Muscle of arm (tissue), 1 donor: ENCODE measurements at regions not wholly inside any gene's neighbourhood (a gene's known extent, or its start where the extent isn't known, plus 50 kb on each side); places are given as distances from the start of the nearest gene placed in this dataset.
"Not testable (repeated sequence)": the region's sequence is repeated elsewhere in the genome, so short reads cannot be mapped to it uniquely, and the experiment has no call there.

Experiments
- DNase-seq: peaks from one replicate; pipeline ENCODE4 v3.0.0-alpha.2; 2013

- DNase-seq = no peak
These were observed 305.0 kb downstream of the TYW1 start for GRCh38 chr7:67301667-67302066.

- peak; percentile 99 for DNase-seq
These were observed 305.7 kb downstream of the TYW1 start for GRCh38 chr7:67302113-67303039.

DNA sequence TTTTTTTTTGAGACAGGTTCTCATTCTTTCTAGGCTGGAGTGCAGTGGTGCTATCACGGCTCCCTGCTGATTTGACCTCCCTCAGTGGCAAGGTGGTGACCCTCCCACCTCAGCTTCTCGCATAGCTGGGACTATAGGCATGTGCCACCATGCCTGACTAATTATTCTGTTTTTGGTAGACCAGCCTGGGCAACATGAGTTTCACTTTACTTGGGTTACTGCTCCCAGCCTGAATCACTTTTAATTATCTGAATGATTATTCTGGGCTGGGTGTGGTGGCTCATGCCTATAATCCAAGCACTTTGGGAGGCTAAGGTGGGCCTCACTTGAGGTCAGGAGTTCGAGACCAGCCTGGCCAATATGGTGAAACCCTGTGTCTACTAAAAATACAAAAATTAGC lies 308.2 kb downstream of the TYW1 start:
- DNase-seq = not testable (repeated sequence)

DNA sequence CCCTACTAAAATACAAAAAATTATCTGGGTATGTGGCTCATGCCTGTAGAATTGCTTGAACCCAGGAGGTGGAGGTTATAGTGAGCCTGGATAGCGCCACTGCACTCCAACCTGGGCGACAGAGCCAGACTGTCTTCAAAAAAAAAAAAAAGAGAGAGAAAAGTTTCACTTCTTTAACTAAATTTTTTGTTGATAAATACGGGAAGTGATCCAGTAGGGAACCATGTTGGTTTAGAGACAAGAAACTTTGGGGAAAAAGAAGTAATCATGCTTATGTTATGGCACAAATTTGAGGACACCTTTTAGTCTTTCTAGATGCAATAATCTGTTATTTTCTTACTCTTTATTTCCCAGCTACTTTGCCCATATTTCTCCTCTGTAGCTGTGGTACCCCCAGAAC lies 309.7 kb downstream of the TYW1 start:
- DNase-seq = no peak

GRCh38 chr7:67309764-67310549 lies 313.3 kb downstream of the TYW1 start:
- no peak for DNase-seq

DNA sequence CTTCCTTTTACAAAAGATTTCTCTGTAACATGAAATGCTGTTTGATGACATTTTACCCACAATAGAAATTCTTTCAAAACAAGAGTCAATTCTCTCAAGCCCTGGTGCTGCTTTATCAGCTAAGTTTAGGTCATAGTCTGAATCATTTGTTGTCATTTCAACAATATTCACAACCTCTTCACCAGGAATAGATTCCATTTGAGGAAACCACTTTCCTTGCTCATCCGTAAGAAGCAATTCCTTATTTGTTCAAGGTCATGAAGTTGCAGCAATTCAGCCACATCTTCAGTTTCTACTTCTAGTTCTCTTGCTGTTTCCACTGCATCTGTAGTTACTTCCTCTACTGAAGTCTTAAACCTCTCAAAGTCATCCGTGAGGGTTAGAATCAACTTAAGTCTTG lies 315.3 kb downstream of the TYW1 start:
- no peak for DNase-seq

GRCh38 chr7:67313213-67313612 lies 316.6 kb downstream of the TYW1 start:
- DNase-seq = no peak

DNA sequence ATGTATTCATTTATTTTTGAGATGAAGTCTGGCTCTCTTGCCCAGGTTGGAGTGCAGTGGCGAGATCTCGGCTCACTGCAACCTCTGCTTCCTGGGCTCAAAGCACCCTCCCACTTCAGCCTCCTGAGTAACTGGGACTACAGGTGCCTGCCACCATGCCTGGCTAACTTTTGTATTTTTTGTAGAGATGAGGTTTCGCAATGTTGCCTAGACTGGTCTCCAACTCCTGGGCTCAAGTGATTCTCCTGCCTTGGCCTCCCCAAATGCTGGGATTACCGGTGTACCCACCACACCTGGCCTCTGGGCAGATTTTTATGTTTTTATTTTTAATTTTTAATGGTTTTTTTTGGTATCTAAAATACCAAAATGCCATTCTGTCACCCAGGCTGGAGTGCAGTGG lies 320.3 kb downstream of the TYW1 start:
- not testable (repeated sequence) for DNase-seq

- DNase-seq = not testable (repeated sequence)
These were observed 331.6 kb downstream of the TYW1 start for GRCh38 chr7:67328257-67328656.

- DNase-seq = not testable (repeated sequence)
These were observed 338.5 kb downstream of the TYW1 start for GRCh38 chr7:67335165-67335564.

DNA sequence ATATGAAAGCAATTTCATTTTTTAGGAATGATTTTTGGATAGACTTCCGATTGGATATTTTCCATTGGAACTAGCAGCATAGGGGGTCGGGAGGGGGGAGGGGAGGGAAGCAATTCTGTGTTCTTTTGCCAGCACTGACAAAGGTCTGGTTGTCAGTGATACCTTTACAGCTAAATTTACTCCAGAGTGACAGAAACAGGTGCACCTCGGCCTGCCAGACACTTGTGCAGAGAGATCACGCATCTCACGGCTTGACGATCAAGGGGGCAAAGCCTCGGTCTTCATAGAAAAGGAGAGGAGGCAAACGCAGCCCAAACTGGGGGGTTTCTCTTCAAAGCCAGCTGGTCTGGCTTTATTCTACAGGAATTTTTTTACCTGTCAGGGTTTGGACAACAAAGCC lies 339.0 kb downstream of the TYW1 start:
- not testable (repeated sequence) for DNase-seq

DNA sequence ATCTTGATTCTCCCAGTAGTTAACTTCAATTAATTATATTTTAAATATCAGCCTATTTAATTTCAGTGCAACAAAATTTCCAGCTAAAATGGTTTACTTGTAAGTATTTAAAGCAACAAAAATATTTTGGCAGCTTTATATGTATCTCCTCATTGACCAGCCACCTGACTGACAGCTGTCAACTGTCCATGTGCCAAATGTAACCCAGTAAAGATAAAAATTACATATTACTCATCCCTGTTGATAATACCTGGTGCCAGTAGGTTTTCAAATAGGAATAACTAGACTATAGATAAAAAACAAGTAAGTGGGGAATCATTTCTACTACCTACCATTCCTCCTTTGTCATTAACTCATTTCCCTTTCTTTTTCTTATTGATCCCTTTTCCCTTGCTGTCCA lies 341.9 kb downstream of the TYW1 start:
- not testable (repeated sequence) for DNase-seq

DNA sequence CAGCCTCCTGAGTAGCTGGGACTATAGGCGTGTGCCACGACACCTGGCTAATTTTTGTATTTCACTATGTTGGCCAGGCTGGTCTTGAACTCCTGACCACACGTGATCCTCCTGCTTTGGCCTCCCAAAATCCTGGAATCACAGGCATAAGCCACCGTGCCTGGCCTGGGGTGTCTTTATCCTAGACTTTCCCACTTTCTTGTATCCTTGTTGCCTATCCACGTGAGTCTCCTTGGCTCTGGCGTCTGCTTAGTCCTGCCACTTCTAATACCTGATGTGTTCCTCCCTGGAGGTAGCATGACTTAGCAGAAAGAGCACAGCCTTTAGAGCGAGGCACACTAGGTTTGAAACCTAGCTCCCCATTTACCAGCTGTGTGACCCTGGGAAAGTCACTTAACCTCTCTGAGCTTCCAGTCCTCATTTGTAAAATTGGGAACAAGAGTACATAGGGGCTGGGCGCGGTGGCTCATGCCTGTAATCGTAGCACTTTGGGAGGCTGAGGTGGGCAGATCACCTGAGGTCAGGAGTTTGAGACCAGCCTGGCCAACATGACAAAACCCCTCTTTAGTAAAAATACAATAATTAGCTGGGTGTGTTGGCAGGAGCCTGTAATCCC lies 344.6 kb downstream of the TYW1 start:
- DNase-seq = no peak

DNA sequence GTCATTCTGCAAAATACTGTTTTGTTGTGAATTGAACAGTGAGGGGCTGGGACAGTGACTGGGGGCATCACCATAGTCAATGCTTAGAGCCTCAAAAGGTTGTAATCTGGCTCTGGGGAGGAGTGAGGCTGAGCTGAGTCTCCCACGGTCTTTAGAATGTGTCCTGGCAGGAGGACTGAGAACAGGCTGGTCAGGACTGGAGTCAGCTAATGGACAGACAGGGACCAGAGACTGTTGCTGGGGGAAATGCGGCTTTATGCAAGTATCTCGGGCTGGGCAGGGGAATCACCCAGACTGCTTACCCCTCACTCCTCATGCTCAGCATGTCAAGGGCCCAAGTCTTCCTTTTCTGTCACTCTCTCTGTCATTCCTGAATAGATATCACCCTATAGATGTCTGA lies 346.5 kb downstream of the TYW1 start:
- no peak for DNase-seq

- DNase-seq = peak; percentile 54
These were observed 346.9 kb downstream of the TYW1 start for GRCh38 chr7:67343572-67343971.

GRCh38 chr7:67344481-67345193 lies 348.0 kb downstream of the TYW1 start:
- DNase-seq = no peak

- no peak for DNase-seq
These were observed 349.5 kb downstream of the TYW1 start for GRCh38 chr7:67346126-67346525.

GRCh38 chr7:67346876-67347275 lies 350.2 kb downstream of the TYW1 start:
- DNase-seq = no peak

GRCh38 chr7:67348171-67348570 lies 351.5 kb downstream of the TYW1 start:
- DNase-seq = no peak

- not testable (repeated sequence) for DNase-seq
These were observed 361.0 kb downstream of the TYW1 start for GRCh38 chr7:67357653-67358052.

DNA sequence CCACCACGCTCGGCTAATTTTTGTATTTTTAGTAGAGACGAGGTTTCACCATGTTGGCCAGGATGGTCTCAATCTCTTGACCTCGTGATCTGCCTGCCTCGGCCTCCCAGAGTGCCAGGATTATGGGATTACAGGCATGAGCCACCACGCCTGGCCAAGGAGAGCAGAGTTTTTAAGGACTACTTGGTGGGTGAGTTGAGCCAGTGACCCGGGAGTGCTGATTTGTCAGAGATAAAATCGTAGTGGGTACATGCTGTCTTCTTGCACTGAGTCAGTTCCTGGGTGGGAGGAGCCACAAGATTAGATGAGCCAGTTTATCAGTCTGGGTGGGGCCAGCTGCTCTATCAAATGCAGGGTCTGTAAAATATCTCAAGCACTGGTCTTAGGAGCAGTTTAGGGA lies 361.7 kb downstream of the TYW1 start:
- not testable (repeated sequence) for DNase-seq

- not testable (repeated sequence) for DNase-seq
These were observed 362.1 kb downstream of the TYW1 start for GRCh38 chr7:67358738-67359137.
